ENCODE measurements at regions not wholly inside any gene's neighbourhood (a gene's known extent, or its start where the extent isn't known, plus 50 kb on each side); places are given as distances from the start of the nearest gene placed in this dataset.

- Mint-ChIP-seq H3K27ac (no peak overlapping the region), H3K4me3 (no peak overlapping the region), H3K4me1 (no peaks in the 10 kb centered on the region), H3K9me3 (peaks cover 5% of the 10 kb centered on the region), H3K27me3 (ENCODE audit: low read depth) (no peaks in the 10 kb centered on the region), H3K36me3 (no peaks in the 10 kb centered on the region)
- no peak for TF ChIP-seq ZNF425 (CRISPR knock-in tag; conservative IDR thresholded peaks at IDR 0.05)
- no peak for TF ChIP-seq NFYB (CRISPR knock-in tag; conservative IDR thresholded peaks at IDR 0.05; ENCODE audit: low read depth)
- no peak for TF ChIP-seq TEAD1 (CRISPR knock-in tag; IDR thresholded peaks at IDR 0.05)
- TF ChIP-seq OVOL2 (CRISPR knock-in tag; IDR thresholded peaks at IDR 0.05; ENCODE audit: borderline replicate concordance) = no peak
- TF ChIP-seq GRHL2 (CRISPR knock-in tag; IDR thresholded peaks at IDR 0.05; ENCODE audit: insufficient replicate concordance, severe bottlenecking) = no peak
- DNase-seq (ENCODE audit: low spot score) = no peak
- POLR2A ChIA-PET = no interaction called here
- ATAC-seq = no peak
- CTCF ChIA-PET = interaction anchor here (0.6 kb wide), 1 partner anchor 13 kb away, joined by 3 read pairs; no protein-coding TSS in a partner anchor
Measured at GRCh38 chr5:3382151-3382550, 213.5 kb upstream of the IRX1 start.

- Mint-ChIP-seq H3K4me1 (no peaks in the 10 kb centered on the region), H3K27ac (no peak overlapping the region), H3K27me3 (ENCODE audit: low read depth) (no peaks in the 10 kb centered on the region), H3K4me3 (no peak overlapping the region), H3K9me3 (peaks cover 7% of the 10 kb centered on the region), H3K36me3 (no peaks in the 10 kb centered on the region)
- ChIA-PET CTCF (no interaction called here), POLR2A (interaction anchor here (0.5 kb wide), 1 partner anchor 50 kb away, joined by 3 read pairs; no protein-coding TSS in a partner anchor)
- DNase-seq (ENCODE audit: low spot score) (no peak), ATAC-seq (no peak)
- TF ChIP-seq OVOL2 (CRISPR knock-in tag; IDR thresholded peaks at IDR 0.05; ENCODE audit: borderline replicate concordance) (no peak), CREB1 (CRISPR knock-in tag; IDR thresholded peaks at IDR 0.05) (no peak)
Measured at GRCh38 chr5:3381206-3381825, 214.3 kb upstream of the IRX1 start.

- POLR2A ChIA-PET = no interaction called here
- Mint-ChIP-seq H3K27ac (no peak overlapping the region), H3K4me3 (no peak overlapping the region), H3K4me1 (no peaks in the 10 kb centered on the region), H3K27me3 (ENCODE audit: low read depth) (no peaks in the 10 kb centered on the region), H3K9me3 (peaks cover 7% of the 10 kb centered on the region), H3K36me3 (no peaks in the 10 kb centered on the region)
- no peak for ATAC-seq
- DNase-seq (ENCODE audit: low spot score) = no peak
- CTCF ChIA-PET = no interaction called here
- no peak for TF ChIP-seq ZNF263 (CRISPR knock-in tag; IDR thresholded peaks at IDR 0.05; ENCODE audit: low read depth)
- no peak for TF ChIP-seq MXD4 (CRISPR knock-in tag; IDR thresholded peaks at IDR 0.05; ENCODE audit: borderline replicate concordance)
- no peak for TF ChIP-seq JUN (CRISPR knock-in tag; IDR thresholded peaks at IDR 0.05)
- no peak for TF ChIP-seq HMGA2 (CRISPR knock-in tag; IDR thresholded peaks at IDR 0.05)
- no peak for TF ChIP-seq ZBTB43 (CRISPR knock-in tag; IDR thresholded peaks at IDR 0.05)
- no peak for TF ChIP-seq HMGXB4 (CRISPR knock-in tag; IDR thresholded peaks at IDR 0.05)
- TF ChIP-seq E2F5 (CRISPR knock-in tag; IDR thresholded peaks at IDR 0.05) = no peak
- no peak for TF ChIP-seq FOXP4 (CRISPR knock-in tag; IDR thresholded peaks at IDR 0.05)
- TF ChIP-seq CDX4 (CRISPR knock-in tag; IDR thresholded peaks at IDR 0.05; ENCODE audit: borderline replicate concordance) = no peak
- no peak for TF ChIP-seq ZNF425 (CRISPR knock-in tag; conservative IDR thresholded peaks at IDR 0.05)
- no peak for TF ChIP-seq ATF6 (CRISPR knock-in tag; IDR thresholded peaks at IDR 0.05)
Measured at GRCh38 chr5:3380689-3381088, 214.9 kb upstream of the IRX1 start.

All from WTC11 (cell line).